ENCODE measurements at regions not wholly inside any gene's neighbourhood (a gene's known extent, or its start where the extent isn't known, plus 50 kb on each side); places are given as distances from the start of the nearest gene placed in this dataset.

DNA sequence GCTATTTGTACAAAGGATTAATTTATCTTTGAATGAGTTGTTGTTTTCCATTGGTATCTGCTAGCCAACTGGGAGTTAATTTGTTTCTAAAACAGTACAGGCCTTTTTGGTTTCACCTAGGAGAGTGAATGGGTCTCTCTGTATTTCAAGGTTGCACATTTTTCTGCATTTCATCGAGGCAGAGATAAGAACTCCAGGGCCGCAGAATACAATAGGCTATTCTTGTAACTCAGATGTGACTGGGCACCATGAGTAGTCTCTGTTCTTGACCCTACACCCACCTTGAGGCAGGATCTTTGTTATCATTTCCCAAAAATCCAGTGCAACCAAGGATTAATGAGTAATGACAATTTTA is 51.7 kb upstream of the OR9Q1 start:
- H3K4me3 Mint-ChIP-seq, result no peak overlapping the region
- no peak overlapping the region for H3K18ac ChIP-seq (ENCODE audit: insufficient read length, low read depth, low read length)
- H2BK5ac ChIP-seq (ENCODE audit: insufficient read length, low read length), result no peak overlapping the region
- no peak overlapping the region for H4K91ac ChIP-seq (ENCODE audit: insufficient read length, low read depth, low read length)
- H3K27ac ChIP-seq (ENCODE audit: insufficient read length, low read depth, low read length), result no peak overlapping the region
- H3K4ac ChIP-seq (ENCODE audit: low read depth, low read length), result no peak overlapping the region
- no peaks in the 10 kb centered on the region for H3K4me1 ChIP-seq (ENCODE audit: insufficient read depth, low read length)
- no peak overlapping the region for H2BK15ac ChIP-seq (ENCODE audit: low read depth, low read length)
- H2BK12ac ChIP-seq (ENCODE audit: insufficient read length, low read depth, low read length), result no peak overlapping the region
- H2AFZ ChIP-seq (ENCODE audit: low read length), result no peak overlapping the region
- H4K5ac ChIP-seq (ENCODE audit: insufficient read length, low read depth, low read length), result no peak overlapping the region
- H3T11ph ChIP-seq (ENCODE audit: low read length), result no peak overlapping the region
- H2BK20ac ChIP-seq (ENCODE audit: low read depth, low read length, poor library complexity, severe bottlenecking), result no peak overlapping the region
- no peaks in the 10 kb centered on the region for H3K23me2 ChIP-seq (ENCODE audit: insufficient read length, low read depth, low read length, poor library complexity, severe bottlenecking)
- peaks cover 0 to 4% of the 10 kb centered on the region in 2 experiments; a peak in 2 of 5 replicates for H3K9me3 Mint-ChIP-seq
- TF ChIP-seq, protein P1, sequence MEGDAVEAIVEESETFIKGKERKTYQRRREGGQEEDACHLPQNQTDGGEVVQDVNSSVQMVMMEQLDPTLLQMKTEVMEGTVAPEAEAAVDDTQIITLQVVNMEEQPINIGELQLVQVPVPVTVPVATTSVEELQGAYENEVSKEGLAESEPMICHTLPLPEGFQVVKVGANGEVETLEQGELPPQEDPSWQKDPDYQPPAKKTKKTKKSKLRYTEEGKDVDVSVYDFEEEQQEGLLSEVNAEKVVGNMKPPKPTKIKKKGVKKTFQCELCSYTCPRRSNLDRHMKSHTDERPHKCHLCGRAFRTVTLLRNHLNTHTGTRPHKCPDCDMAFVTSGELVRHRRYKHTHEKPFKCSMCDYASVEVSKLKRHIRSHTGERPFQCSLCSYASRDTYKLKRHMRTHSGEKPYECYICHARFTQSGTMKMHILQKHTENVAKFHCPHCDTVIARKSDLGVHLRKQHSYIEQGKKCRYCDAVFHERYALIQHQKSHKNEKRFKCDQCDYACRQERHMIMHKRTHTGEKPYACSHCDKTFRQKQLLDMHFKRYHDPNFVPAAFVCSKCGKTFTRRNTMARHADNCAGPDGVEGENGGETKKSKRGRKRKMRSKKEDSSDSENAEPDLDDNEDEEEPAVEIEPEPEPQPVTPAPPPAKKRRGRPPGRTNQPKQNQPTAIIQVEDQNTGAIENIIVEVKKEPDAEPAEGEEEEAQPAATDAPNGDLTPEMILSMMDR (conservative IDR thresholded peaks at IDR 0.05), result no peak
- DNase-seq, result no peak
- no peaks in the 10 kb centered on the region for H3K27me3 ChIP-seq (ENCODE audit: insufficient read depth, low read length)
- H2BK120ac ChIP-seq (ENCODE audit: low read depth, low read length, poor library complexity, severe bottlenecking), result no peak overlapping the region
- no peak overlapping the region for H2AK5ac ChIP-seq (ENCODE audit: insufficient read length, low read length)
- no peak overlapping the region for H4K8ac ChIP-seq (replicated peaks; ENCODE audit: insufficient read length, low read depth, low read length)
- H3K23ac ChIP-seq (ENCODE audit: insufficient read length, low read depth, low read length), result no peak overlapping the region
- H3K4me2 ChIP-seq (ENCODE audit: insufficient read depth, insufficient read length, low read length), result no peak overlapping the region
- H3K79me2 ChIP-seq (ENCODE audit: insufficient read depth, low read length), result no peaks in the 10 kb centered on the region
- no peak overlapping the region for H3K27ac Mint-ChIP-seq
- H3K9ac ChIP-seq (ENCODE audit: extremely low read depth, insufficient read length, low read length), result no peak overlapping the region
- H4K20me1 ChIP-seq (ENCODE audit: control insufficient read depth, insufficient read depth, insufficient read length), result no peaks in the 10 kb centered on the region
- no peak overlapping the region for H3K56ac ChIP-seq (ENCODE audit: insufficient read length, low read depth, low read length)
- H3K79me1 ChIP-seq (ENCODE audit: insufficient read depth, low read depth, low read length, poor library complexity, severe bottlenecking), result no peaks in the 10 kb centered on the region
- no peaks in the 10 kb centered on the region for H3K9me3 ChIP-seq (ENCODE audit: control insufficient read depth, low read depth, low read length)
- H3K27me3 Mint-ChIP-seq (ENCODE audit: low read depth), result no peaks in the 10 kb centered on the region
- WGBS (ENCODE audit: extremely low coverage, insufficient read length, low lambda C conversion rate), result no CpG with 5 or more reads among the region's 2 CpGs
- no peak overlapping the region for H3K14ac ChIP-seq (ENCODE audit: insufficient read depth, low read length)
- peaks cover 0 to 2% of the 10 kb centered on the region in 2 experiments; a peak in 1 of 4 replicates for H3K4me1 Mint-ChIP-seq
- H3K36me3 Mint-ChIP-seq (ENCODE audit: insufficient read depth in 1 of 3, low read depth in 3 of 3), result no peaks in the 10 kb centered on the region

Measured in H9 (cell line).